ENCODE measurements at regions not wholly inside any gene's neighbourhood (a gene's known extent, or its start where the extent isn't known, plus 50 kb on each side); places are given as distances from the start of the nearest gene placed in this dataset.

- H3K27me3 ChIP-seq (ENCODE audit: control insufficient read depth, insufficient read depth, low read length, poor library complexity, severe bottlenecking), result peaks cover 75% of the 10 kb centered on the region
- no peak overlapping the region for H3K27ac ChIP-seq (ENCODE audit: low read depth, low read length)
- Mint-ChIP-seq H3K4me1 (no peaks in the 10 kb centered on the region), H3K27me3 (ENCODE audit: insufficient read depth) (peaks cover 86% of the 10 kb centered on the region), H3K4me3 (no peak overlapping the region), H3K9me3 (no peaks in the 10 kb centered on the region), H3K27ac (no peak overlapping the region), H3K36me3 (ENCODE audit: low read depth) (no peaks in the 10 kb centered on the region)
- 67 to 76% methylated on average over 3 of the region's 3 CpGs for WGBS, 2 experiments (ENCODE audit: insufficient coverage in 1 of 2, insufficient read length in 1 of 2)
- no peak overlapping the region for H3K9ac ChIP-seq (ENCODE audit: extremely low read depth, low read length, poor library complexity, severe bottlenecking)
- no peaks in the 10 kb centered on the region for H3K4me1 ChIP-seq (ENCODE audit: control insufficient read depth, insufficient read depth, low read length)
- no peaks in the 10 kb centered on the region for H3K36me3 ChIP-seq (ENCODE audit: control insufficient read depth, insufficient read depth, low read length)
- TF ChIP-seq CTCF (conservative IDR thresholded peaks at IDR 0.05), result no peak
- no peak for DNase-seq
- no peak overlapping the region for H3K4me3 ChIP-seq (ENCODE audit: low read length)
- no peaks in the 10 kb centered on the region for H3K9me3 ChIP-seq (ENCODE audit: control insufficient read depth, low read length)
Measured at GRCh38 chr16:8481810-8482209, 108.5 kb downstream of the TMEM114 start.

GRCh38 chr16:8476824-8477223 is 113.5 kb downstream of the TMEM114 start:
- Mint-ChIP-seq H3K4me1 (no peaks in the 10 kb centered on the region), H3K36me3 (ENCODE audit: low read depth) (no peaks in the 10 kb centered on the region), H3K27me3 (ENCODE audit: insufficient read depth) (peaks cover 57% of the 10 kb centered on the region)

GRCh38 chr16:8474587-8474986 is 115.7 kb downstream of the TMEM114 start:
- 74 to 77% methylated on average over 5 to 9 of the region's 9 CpGs for WGBS, 2 experiments (ENCODE audit: insufficient coverage in 1 of 2, insufficient read length in 1 of 2)
- no peak for TF ChIP-seq CTCF (conservative IDR thresholded peaks at IDR 0.05)
- Mint-ChIP-seq H3K9me3 (no peaks in the 10 kb centered on the region), H3K36me3 (ENCODE audit: low read depth) (no peaks in the 10 kb centered on the region), H3K27ac (no peak overlapping the region), H3K4me3 (no peak overlapping the region), H3K27me3 (ENCODE audit: insufficient read depth) (peaks cover 51% of the 10 kb centered on the region), H3K4me1 (no peaks in the 10 kb centered on the region)
- no peaks in the 10 kb centered on the region for H3K4me1 ChIP-seq (ENCODE audit: control insufficient read depth, insufficient read depth, low read length)
- H3K27me3 ChIP-seq (ENCODE audit: control insufficient read depth, insufficient read depth, low read length, poor library complexity, severe bottlenecking), result peaks cover 49% of the 10 kb centered on the region
- no peaks in the 10 kb centered on the region for H3K36me3 ChIP-seq (ENCODE audit: control insufficient read depth, insufficient read depth, low read length)
- H3K27ac ChIP-seq (ENCODE audit: low read depth, low read length), result no peak overlapping the region
- no peak overlapping the region for H3K9ac ChIP-seq (ENCODE audit: extremely low read depth, low read length, poor library complexity, severe bottlenecking)
- H3K4me3 ChIP-seq (ENCODE audit: low read length), result no peak overlapping the region
- H3K9me3 ChIP-seq (ENCODE audit: control insufficient read depth, low read length), result no peaks in the 10 kb centered on the region
- DNase-seq, result peak; percentile 43

More at GRCh38 chr16:8476824-8477223, 113.5 kb downstream of the TMEM114 start:
- no peak for TF ChIP-seq CTCF (conservative IDR thresholded peaks at IDR 0.05)
- Histone ChIP-seq H3K27me3 (ENCODE audit: control insufficient read depth, insufficient read depth, low read length, poor library complexity, severe bottlenecking) (peaks cover 52% of the 10 kb centered on the region), H3K27ac (ENCODE audit: low read depth, low read length) (no peak overlapping the region), H3K9me3 (ENCODE audit: control insufficient read depth, low read length) (no peaks in the 10 kb centered on the region), H3K4me1 (ENCODE audit: control insufficient read depth, insufficient read depth, low read length) (no peaks in the 10 kb centered on the region), H3K9ac (ENCODE audit: extremely low read depth, low read length, poor library complexity, severe bottlenecking) (no peak overlapping the region), H3K4me3 (ENCODE audit: low read length) (no peak overlapping the region), H3K36me3 (ENCODE audit: control insufficient read depth, insufficient read depth, low read length) (no peaks in the 10 kb centered on the region)
- Mint-ChIP-seq H3K27ac (no peak overlapping the region), H3K9me3 (no peaks in the 10 kb centered on the region), H3K4me3 (no peak overlapping the region)
- 89% methylated on average over 1 of the region's 1 CpG; no CpG with 5 or more reads in 1 of the 2 experiments for WGBS, 2 experiments (ENCODE audit: insufficient coverage in 1 of 2, insufficient read length in 1 of 2)
- no peak for DNase-seq

All from endodermal cell (in vitro differentiated cells).